HepG2 (cell line): ENCODE measurements at regions not wholly inside any gene's neighbourhood (a gene's known extent, or its start where the extent isn't known, plus 50 kb on each side); places are given as distances from the start of the nearest gene placed in this dataset.

Experiments
- CHD4 ChIP-seq: fragments of 200-600 bp; sonication (generic); IDR thresholded peaks from 2 replicates; pipeline ENCODE4 v1.7.0; 2017; ENCODE audit warnings: mild to moderate bottlenecking, low read length, borderline replicate concordance
- MYC ChIP-seq: sonication (generic); formaldehyde crosslinking; IDR thresholded peaks from 2 replicates; pipeline ENCODE4 v1.9.0; 2021; ENCODE audit warnings: missing genetic modification reagents, borderline replicate concordance
- POLR2AphosphoS2 ChIP-seq: IDR thresholded peaks from 2 replicates; pipeline ENCODE4 v1.6.1; 2011; ENCODE audit warnings: low read depth, low read length, improper control_type of control experiment
- RNF2 ChIP-seq: fragments of 450-650 bp; conservative IDR thresholded peaks from 2 replicates; pipeline ENCODE4 v1.6.1; 2016; ENCODE audit warnings: low read depth
- RORA ChIP-seq: sonication (generic); formaldehyde crosslinking; IDR thresholded peaks from 2 replicates; pipeline ENCODE4 v1.5.0; 2020; ENCODE audit warnings: mild to moderate bottlenecking, missing genetic modification reagents, moderate library complexity
- SMYD3 ChIP-seq: sonication (generic); formaldehyde crosslinking; IDR thresholded peaks from 2 replicates; pipeline ENCODE4 v1.8.1; 2023; ENCODE audit warnings: mild to moderate bottlenecking, missing genetic modification reagents
- TF ChIP-seq, protein P1 (sequence below): sonication (generic); formaldehyde crosslinking; IDR thresholded peaks from 2 replicates; pipeline ENCODE4 v1.4.0; 2020; ENCODE audit warnings: mild to moderate bottlenecking, missing genetic modification reagents
- TF ChIP-seq, protein P2 (sequence below): sonication (generic); formaldehyde crosslinking; IDR thresholded peaks from 2 replicates; pipeline ENCODE4 v1.5.0; 2020; ENCODE audit warnings: missing genetic modification reagents, mild to moderate bottlenecking, borderline replicate concordance
- TF ChIP-seq, protein P3 (sequence below): IDR thresholded peaks from 2 replicates; pipeline ENCODE4 v1.6.1; 2016; ENCODE audit warnings: control low read depth

DNA sequence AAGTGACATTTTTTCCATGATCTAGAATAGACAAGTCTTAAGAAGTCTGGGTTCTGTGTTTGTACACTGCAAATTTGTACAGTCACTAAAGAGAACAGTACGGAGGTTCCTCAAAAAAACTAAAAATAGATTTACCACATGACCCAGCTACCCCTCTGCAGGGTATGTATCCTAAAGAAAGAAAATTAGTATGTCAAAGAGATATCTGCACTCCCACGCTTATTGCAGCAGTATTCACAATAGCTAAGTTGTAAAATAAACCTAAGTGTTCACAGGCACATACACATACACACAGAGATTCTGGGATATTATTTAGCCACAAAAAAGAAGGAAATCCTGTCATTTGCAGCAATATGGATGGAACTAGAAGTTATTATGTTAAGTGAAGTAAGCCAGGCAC lies 120.4 kb downstream of the ZIC1 start:
- TF ChIP-seq, protein P1, sequence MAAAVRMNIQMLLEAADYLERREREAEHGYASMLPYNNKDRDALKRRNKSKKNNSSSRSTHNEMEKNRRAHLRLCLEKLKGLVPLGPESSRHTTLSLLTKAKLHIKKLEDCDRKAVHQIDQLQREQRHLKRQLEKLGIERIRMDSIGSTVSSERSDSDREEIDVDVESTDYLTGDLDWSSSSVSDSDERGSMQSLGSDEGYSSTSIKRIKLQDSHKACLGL (CRISPR knock-in tag) = no peak
- TF ChIP-seq CHD4 (no peak), MYC (no peak), RNF2 (no peak), RORA (CRISPR knock-in tag) (no peak), SMYD3 (no peak), POLR2AphosphoS2 (no peak)
- TF ChIP-seq, protein P2, sequence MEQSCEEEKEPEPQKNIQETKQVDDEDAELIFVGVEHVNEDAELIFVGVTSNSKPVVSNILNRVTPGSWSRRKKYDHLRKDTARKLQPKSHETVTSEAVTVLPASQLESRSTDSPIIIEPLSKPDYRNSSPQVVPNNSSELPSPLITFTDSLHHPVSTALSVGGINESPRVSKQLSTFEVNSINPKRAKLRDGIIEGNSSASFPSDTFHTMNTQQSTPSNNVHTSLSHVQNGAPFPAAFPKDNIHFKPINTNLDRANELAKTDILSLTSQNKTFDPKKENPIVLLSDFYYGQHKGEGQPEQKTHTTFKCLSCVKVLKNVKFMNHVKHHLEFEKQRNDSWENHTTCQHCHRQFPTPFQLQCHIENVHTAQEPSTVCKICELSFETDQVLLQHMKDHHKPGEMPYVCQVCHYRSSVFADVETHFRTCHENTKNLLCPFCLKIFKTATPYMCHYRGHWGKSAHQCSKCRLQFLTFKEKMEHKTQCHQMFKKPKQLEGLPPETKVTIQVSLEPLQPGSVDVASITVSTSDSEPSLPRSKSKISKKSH (CRISPR knock-in tag) = no peak
- TF ChIP-seq, protein P3, sequence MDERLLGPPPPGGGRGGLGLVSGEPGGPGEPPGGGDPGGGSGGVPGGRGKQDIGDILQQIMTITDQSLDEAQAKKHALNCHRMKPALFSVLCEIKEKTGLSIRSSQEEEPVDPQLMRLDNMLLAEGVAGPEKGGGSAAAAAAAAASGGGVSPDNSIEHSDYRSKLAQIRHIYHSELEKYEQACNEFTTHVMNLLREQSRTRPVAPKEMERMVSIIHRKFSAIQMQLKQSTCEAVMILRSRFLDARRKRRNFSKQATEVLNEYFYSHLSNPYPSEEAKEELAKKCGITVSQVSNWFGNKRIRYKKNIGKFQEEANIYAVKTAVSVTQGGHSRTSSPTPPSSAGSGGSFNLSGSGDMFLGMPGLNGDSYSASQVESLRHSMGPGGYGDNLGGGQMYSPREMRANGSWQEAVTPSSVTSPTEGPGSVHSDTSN (CRISPR knock-in tag) = no peak
